Occipital lobe (tissue), 1 donor: ENCODE measurements at regions not wholly inside any gene's neighbourhood (a gene's known extent, or its start where the extent isn't known, plus 50 kb on each side); places are given as distances from the start of the nearest gene placed in this dataset.
"Not testable (repeated sequence)": the region's sequence is repeated elsewhere in the genome, so short reads cannot be mapped to it uniquely, and the experiment has no call there.

ENCODE experiments used
- DNase-seq: peaks from one replicate; lab custom pipeline; 2025; lab: John Stamatoyannopoulos, UW

GRCh38 chr4:178165251-178165950, 723.2 kb upstream of the AGA start:
- DNase-seq: no peak

- DNase-seq: no peak
These were observed 723.7 kb upstream of the AGA start for GRCh38 chr4:178165951-178166308.

GRCh38 chr4:178173771-178174170, 731.5 kb upstream of the AGA start:
- DNase-seq: no peak

GRCh38 chr4:178174756-178175155, 732.5 kb upstream of the AGA start:
- no peak for DNase-seq

- DNase-seq: no peak
These were observed 743.3 kb upstream of the AGA start for GRCh38 chr4:178185517-178185916.

- DNase-seq: no peak
These were observed 750.4 kb upstream of the AGA start for GRCh38 chr4:178192611-178193010.

- no peak for DNase-seq
These were observed 754.6 kb upstream of the AGA start for GRCh38 chr4:178196751-178197374.

- no peak for DNase-seq
These were observed 756.5 kb upstream of the AGA start for GRCh38 chr4:178198691-178199090.

- DNase-seq: no peak
These were observed 760.2 kb upstream of the AGA start for GRCh38 chr4:178202422-178202821.

- no peak for DNase-seq
These were observed 763.6 kb upstream of the AGA start for GRCh38 chr4:178205826-178206225.

GRCh38 chr4:178215309-178215708, 773.1 kb upstream of the AGA start:
- no peak for DNase-seq

GRCh38 chr4:178215763-178216162, 773.5 kb upstream of the AGA start:
- no peak for DNase-seq

- not testable (repeated sequence) for DNase-seq
These were observed 784.2 kb upstream of the AGA start for GRCh38 chr4:178226421-178226820.

GRCh38 chr4:178233906-178234305, 791.7 kb upstream of the AGA start:
- DNase-seq: no peak

- DNase-seq: no peak
These were observed 798.7 kb upstream of the AGA start for GRCh38 chr4:178240891-178241290.

- no peak for DNase-seq
These were observed 799.4 kb upstream of the AGA start for GRCh38 chr4:178241601-178242118.

- DNase-seq: no peak
These were observed 800.4 kb upstream of the AGA start for GRCh38 chr4:178242655-178243054.

- no peak for DNase-seq
These were observed 802.5 kb upstream of the AGA start for GRCh38 chr4:178244785-178245184.

GRCh38 chr4:178255172-178255571, 812.9 kb upstream of the AGA start:
- no peak for DNase-seq

- DNase-seq: no peak
These were observed 816.4 kb upstream of the AGA start for GRCh38 chr4:178258603-178259002.

- DNase-seq: no peak
These were observed 817.3 kb upstream of the AGA start for GRCh38 chr4:178259566-178259965.

- DNase-seq: no peak
These were observed 821.8 kb upstream of the AGA start for GRCh38 chr4:178264001-178264400.

GRCh38 chr4:178271386-178271785, 829.1 kb upstream of the AGA start:
- DNase-seq: no peak
